ENCODE measurements at regions not wholly inside any gene's neighbourhood (a gene's known extent, or its start where the extent isn't known, plus 50 kb on each side); places are given as distances from the start of the nearest gene placed in this dataset.
"Not testable (repeated sequence)": the region's sequence is repeated elsewhere in the genome, so short reads cannot be mapped to it uniquely, and the experiment has no call there.

GRCh38 chr3:178343433-178344038 is 192.7 kb upstream of the KCNMB2 start:
- TF ChIP-seq, protein P1, sequence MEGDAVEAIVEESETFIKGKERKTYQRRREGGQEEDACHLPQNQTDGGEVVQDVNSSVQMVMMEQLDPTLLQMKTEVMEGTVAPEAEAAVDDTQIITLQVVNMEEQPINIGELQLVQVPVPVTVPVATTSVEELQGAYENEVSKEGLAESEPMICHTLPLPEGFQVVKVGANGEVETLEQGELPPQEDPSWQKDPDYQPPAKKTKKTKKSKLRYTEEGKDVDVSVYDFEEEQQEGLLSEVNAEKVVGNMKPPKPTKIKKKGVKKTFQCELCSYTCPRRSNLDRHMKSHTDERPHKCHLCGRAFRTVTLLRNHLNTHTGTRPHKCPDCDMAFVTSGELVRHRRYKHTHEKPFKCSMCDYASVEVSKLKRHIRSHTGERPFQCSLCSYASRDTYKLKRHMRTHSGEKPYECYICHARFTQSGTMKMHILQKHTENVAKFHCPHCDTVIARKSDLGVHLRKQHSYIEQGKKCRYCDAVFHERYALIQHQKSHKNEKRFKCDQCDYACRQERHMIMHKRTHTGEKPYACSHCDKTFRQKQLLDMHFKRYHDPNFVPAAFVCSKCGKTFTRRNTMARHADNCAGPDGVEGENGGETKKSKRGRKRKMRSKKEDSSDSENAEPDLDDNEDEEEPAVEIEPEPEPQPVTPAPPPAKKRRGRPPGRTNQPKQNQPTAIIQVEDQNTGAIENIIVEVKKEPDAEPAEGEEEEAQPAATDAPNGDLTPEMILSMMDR (IDR thresholded peaks at IDR 0.05; ENCODE audit: insufficient read depth, low read length, missing control alignments) = no peak
- ChIA-PET POLR2A (no interaction called here), CTCF (interaction anchor here (1.1 kb wide), 1 partner anchor 13 kb away, joined by 3 read pairs; no protein-coding TSS in a partner anchor)
- no peak overlapping the region for H3K4me3 ChIP-seq (ENCODE audit: low read depth, low read length)
- no peak for DNase-seq (ENCODE audit: low read depth, low spot score)

DNA sequence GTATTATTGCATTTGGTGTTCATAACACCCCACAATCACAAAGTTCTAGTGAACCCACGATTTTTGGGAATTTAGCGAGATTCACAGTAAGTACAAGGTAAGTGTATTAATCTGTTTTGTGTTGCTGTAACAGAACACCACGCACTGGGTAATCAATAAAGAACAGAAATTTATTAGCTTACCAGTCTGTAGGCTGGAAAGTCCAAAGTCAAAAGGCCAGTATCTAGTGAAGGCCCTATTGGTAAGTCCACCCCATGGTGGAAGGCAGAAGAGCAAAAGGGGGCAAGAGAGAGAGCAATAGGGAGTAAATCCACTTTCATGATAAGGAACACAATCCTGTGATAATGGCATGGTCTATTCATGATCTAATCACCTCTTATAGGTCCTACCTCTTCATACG is 190.3 kb upstream of the KCNMB2 start:
- ChIA-PET CTCF (no interaction called here), POLR2A (no interaction called here)
- no peak for DNase-seq (ENCODE audit: low read depth, low spot score)
- H3K4me3 ChIP-seq (ENCODE audit: low read depth, low read length) = no peak overlapping the region
- TF ChIP-seq, protein P1 (IDR thresholded peaks at IDR 0.05; ENCODE audit: insufficient read depth, low read length, missing control alignments) = no peak

GRCh38 chr3:178348561-178349217 is 187.5 kb upstream of the KCNMB2 start:
- POLR2A ChIA-PET; DNase-seq (ENCODE audit: low read depth, low spot score); CTCF ChIA-PET; H3K4me3 ChIP-seq (ENCODE audit: low read depth, low read length): not testable (repeated sequence)

- POLR2A ChIA-PET = not testable (repeated sequence)
These were observed 187.0 kb upstream of the KCNMB2 start for GRCh38 chr3:178349218-178349596.

GRCh38 chr3:178350763-178351162 is 185.5 kb upstream of the KCNMB2 start:
- TF ChIP-seq, protein P1 (IDR thresholded peaks at IDR 0.05; ENCODE audit: insufficient read depth, low read length, missing control alignments) = no peak
- ChIA-PET POLR2A (no interaction called here), CTCF (interaction anchor here (1.5 kb wide), 1 partner anchor 23 kb away, joined by 3 read pairs; no protein-coding TSS in a partner anchor)
- H3K4me3 ChIP-seq (ENCODE audit: low read depth, low read length) = no peak overlapping the region
- DNase-seq (ENCODE audit: low read depth, low spot score) = no peak

More at GRCh38 chr3:178349218-178349596, 187.0 kb upstream of the KCNMB2 start:
- DNase-seq (ENCODE audit: low read depth, low spot score); CTCF ChIA-PET; H3K4me3 ChIP-seq (ENCODE audit: low read depth, low read length): not testable (repeated sequence)

DNA sequence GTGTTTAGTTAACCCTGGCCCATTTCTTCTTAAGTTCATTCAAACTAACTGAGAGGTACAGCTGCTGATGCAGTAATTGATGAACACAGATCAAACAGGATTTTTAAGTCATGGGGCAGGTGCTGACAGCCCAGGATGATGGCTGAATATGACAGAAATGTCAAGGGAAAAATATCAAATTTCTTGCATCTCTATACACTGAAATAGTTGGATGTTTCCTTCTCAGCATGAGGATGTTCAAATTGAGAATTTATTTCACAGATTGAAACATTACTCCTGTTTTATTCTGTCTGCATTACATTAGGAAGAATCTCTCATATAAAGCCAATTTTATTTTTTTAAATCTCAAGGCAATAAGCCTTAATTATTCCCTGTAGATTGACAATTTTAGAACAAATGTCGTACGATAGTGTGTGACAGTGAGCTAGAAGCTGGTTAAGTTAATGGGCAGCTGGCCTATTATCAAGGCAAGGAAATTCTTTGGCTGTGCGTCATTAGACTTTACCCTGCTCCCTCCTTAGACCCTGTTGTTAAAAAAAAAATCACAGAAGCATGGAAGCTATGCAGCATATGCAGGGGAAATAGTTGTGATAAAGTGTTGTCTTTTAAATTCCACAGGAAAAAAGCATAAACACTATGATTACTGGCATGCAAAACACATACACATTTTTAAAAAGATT is 183.8 kb upstream of the KCNMB2 start:
- DNase-seq (ENCODE audit: low read depth, low spot score) = peak; percentile 79
- TF ChIP-seq, protein P1 (IDR thresholded peaks at IDR 0.05; ENCODE audit: insufficient read depth, low read length, missing control alignments) = no peak
- CTCF ChIA-PET = no interaction called here
- no peak overlapping the region for H3K4me3 ChIP-seq (ENCODE audit: low read depth, low read length)
- POLR2A ChIA-PET = interaction anchor here (1.3 kb wide), 1 partner anchor 30 kb away, joined by 3 read pairs; no protein-coding TSS in a partner anchor

DNA sequence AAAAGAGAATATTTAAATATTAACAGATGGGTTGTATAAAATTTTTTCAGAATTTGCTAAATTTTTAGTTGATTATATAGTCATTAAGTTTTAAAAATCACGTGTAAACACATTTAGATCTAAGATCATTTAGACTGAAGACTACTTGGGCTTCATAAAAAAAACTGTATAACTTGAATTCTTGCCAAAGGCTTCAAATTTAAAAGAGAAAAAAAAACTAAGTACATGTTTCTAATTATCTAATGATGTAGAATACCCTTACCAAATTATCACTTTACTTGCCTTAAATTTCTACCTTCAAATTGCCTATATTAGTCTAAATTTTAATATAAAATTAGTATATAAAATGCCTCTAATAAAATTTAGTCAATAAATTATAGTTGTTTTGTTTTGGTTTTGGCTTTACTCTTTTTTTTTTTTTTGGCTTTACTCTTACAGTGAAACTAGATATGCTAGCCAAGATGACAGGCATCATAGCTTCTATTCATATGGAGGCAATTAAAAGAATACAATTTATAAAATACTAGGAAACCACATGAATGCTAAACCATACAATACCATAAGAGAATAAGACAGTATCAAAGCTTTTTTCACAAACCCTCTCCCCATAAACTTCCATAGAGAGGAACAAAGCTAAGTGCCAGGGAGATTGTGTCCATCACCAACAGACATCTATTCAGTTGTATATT is 183.1 kb upstream of the KCNMB2 start:
- ChIA-PET POLR2A (interaction anchor here (1.3 kb wide), 1 partner anchor 29 kb away, joined by 3 read pairs; no protein-coding TSS in a partner anchor), CTCF (no interaction called here)
- peak; percentile 14 for DNase-seq (ENCODE audit: low read depth, low spot score)
- TF ChIP-seq, protein P1 (IDR thresholded peaks at IDR 0.05; ENCODE audit: insufficient read depth, low read length, missing control alignments) = no peak
- H3K4me3 ChIP-seq (ENCODE audit: low read depth, low read length) = no peak overlapping the region

Data from AG04449 (cell line).